WTC11 (cell line): ENCODE measurements at regions not wholly inside any gene's neighbourhood (a gene's known extent, or its start where the extent isn't known, plus 50 kb on each side); places are given as distances from the start of the nearest gene placed in this dataset.

ENCODE experiments used
- ATAC-seq: fragments of 200-7000 bp; cut with Tn5 transposase; 2 replicates; pipeline ENCODE4 v1.10.0; 2021; ENCODE audit warnings: mild to moderate bottlenecking, moderate library complexity
- CTCF ChIA-PET: fragments of 300-600 bp; sonication (Branson Sonifier 250); formaldehyde crosslinking; loops from one replicate; lab custom pipeline; 2021; ENCODE audit warnings: antibody characterized with exemption; lab: Charles Lee
- POLR2A ChIA-PET: fragments of 350-600 bp; sonication (Branson Sonifier 250); formaldehyde crosslinking; loops from one replicate; lab custom pipeline; 2021; ENCODE audit warnings: antibody characterized with exemption; lab: Charles Lee
- DNase-seq: peaks from one replicate; pipeline ENCODE4 v3.0.0; 2021; ENCODE audit warnings: low spot score
- H3K27ac Mint-ChIP-seq: 2 replicates; pipeline ENCODE4 v1.8.0; 2021; ENCODE audit warnings: mixed read lengths
- H3K27me3 Mint-ChIP-seq: 2 replicates; pipeline ENCODE4 v1.8.0; 2021; ENCODE audit warnings: low read depth, mild to moderate bottlenecking, moderate library complexity, mixed read lengths
- H3K36me3 Mint-ChIP-seq: 2 replicates; pipeline ENCODE4 v1.8.0; 2021; ENCODE audit warnings: mixed read lengths
- H3K4me1 Mint-ChIP-seq: 2 replicates; pipeline ENCODE4 v1.8.0; 2022; ENCODE audit warnings: mixed read lengths
- H3K4me3 Mint-ChIP-seq: 2 replicates; pipeline ENCODE4 v1.8.0; 2021; ENCODE audit warnings: mild to moderate bottlenecking, moderate library complexity, mixed read lengths
- H3K9me3 Mint-ChIP-seq: 2 replicates; pipeline ENCODE4 v1.8.0; 2021; ENCODE audit warnings: mixed read lengths
- ATF1 ChIP-seq: sonication (generic); formaldehyde crosslinking; IDR thresholded peaks from 2 replicates; pipeline ENCODE4 v1.8.1; 2023; ENCODE audit warnings: mild to moderate bottlenecking, moderate library complexity, missing genetic modification reagents
- ATF3 ChIP-seq: sonication (generic); formaldehyde crosslinking; conservative IDR thresholded peaks from 2 replicates; pipeline ENCODE4 v1.8.1; 2022; ENCODE audit warnings: mild to moderate bottlenecking, missing genetic modification reagents
- CBFB ChIP-seq: sonication (generic); formaldehyde crosslinking; IDR thresholded peaks from 2 replicates; pipeline ENCODE4 v1.8.1; 2022; ENCODE audit warnings: mild to moderate bottlenecking, low read depth, missing genetic modification reagents
- E2F1 ChIP-seq: sonication (generic); formaldehyde crosslinking; IDR thresholded peaks from 2 replicates; pipeline ENCODE4 v1.8.0; 2022; ENCODE audit warnings: mild to moderate bottlenecking, missing genetic modification reagents
- E2F4 ChIP-seq: sonication (generic); formaldehyde crosslinking; IDR thresholded peaks from 2 replicates; pipeline ENCODE4 v1.8.1; 2022; ENCODE audit warnings: low read depth, mild to moderate bottlenecking, moderate library complexity, missing genetic modification reagents, borderline replicate concordance
- FOXJ3 ChIP-seq: sonication (generic); formaldehyde crosslinking; IDR thresholded peaks from 2 replicates; pipeline ENCODE4 v1.9.0; 2021; ENCODE audit warnings: missing genetic modification reagents, mild to moderate bottlenecking, borderline replicate concordance
- FOXK1 ChIP-seq: sonication (generic); formaldehyde crosslinking; IDR thresholded peaks from 2 replicates; pipeline ENCODE4 v1.8.0; 2022; ENCODE audit warnings: mild to moderate bottlenecking, moderate library complexity, missing genetic modification reagents
- GABPB1 ChIP-seq: sonication (generic); formaldehyde crosslinking; IDR thresholded peaks from 2 replicates; pipeline ENCODE4 v1.8.1; 2023; ENCODE audit warnings: mild to moderate bottlenecking, missing genetic modification reagents
- GRHL2 ChIP-seq: fragments of 250-450 bp; sonication (Bioruptor Pico); IDR thresholded peaks from 2 replicates; pipeline ENCODE4 v1.8.0; 2022; ENCODE audit warnings: mild to moderate bottlenecking, moderate library complexity; ENCODE audit not compliant: insufficient replicate concordance, severe bottlenecking
- HMGA2 ChIP-seq: fragments of 250-450 bp; sonication (Bioruptor Pico); IDR thresholded peaks from 2 replicates; pipeline ENCODE4 v1.4.0; 2021; ENCODE audit warnings: mild to moderate bottlenecking, moderate library complexity
- HMGXB4 ChIP-seq: sonication (generic); formaldehyde crosslinking; IDR thresholded peaks from 2 replicates; pipeline ENCODE4 v1.8.1; 2023; ENCODE audit warnings: mild to moderate bottlenecking, moderate library complexity, missing genetic modification reagents
- JUN ChIP-seq: sonication (generic); formaldehyde crosslinking; IDR thresholded peaks from 2 replicates; pipeline ENCODE4 v1.8.0; 2023; ENCODE audit warnings: mild to moderate bottlenecking, missing genetic modification reagents
- MLX ChIP-seq: sonication (generic); formaldehyde crosslinking; IDR thresholded peaks from 2 replicates; pipeline ENCODE4 v1.8.1; 2023; ENCODE audit warnings: mild to moderate bottlenecking, missing genetic modification reagents, moderate library complexity
- MYBL2 ChIP-seq: sonication (generic); formaldehyde crosslinking; IDR thresholded peaks from 2 replicates; pipeline ENCODE4 v1.8.1; 2023; ENCODE audit warnings: mild to moderate bottlenecking, moderate library complexity, missing genetic modification reagents
- NR2C2 ChIP-seq: sonication (generic); formaldehyde crosslinking; IDR thresholded peaks from 2 replicates; pipeline ENCODE4 v1.8.0; 2022; ENCODE audit warnings: mild to moderate bottlenecking, missing genetic modification reagents
- SMAD4 ChIP-seq: sonication (generic); formaldehyde crosslinking; IDR thresholded peaks from 2 replicates; pipeline ENCODE4 v1.8.0; 2022; ENCODE audit warnings: mild to moderate bottlenecking, missing genetic modification reagents
- SOX15 ChIP-seq: fragments of 250-450 bp; sonication (Bioruptor Pico); IDR thresholded peaks from 2 replicates; pipeline ENCODE4 v1.9.0; 2021; ENCODE audit warnings: mild to moderate bottlenecking
- SP1 ChIP-seq: sonication (generic); formaldehyde crosslinking; conservative IDR thresholded peaks from 2 replicates; pipeline ENCODE4 v1.8.1; 2022; ENCODE audit warnings: missing genetic modification reagents
- TEAD4 ChIP-seq: sonication (generic); formaldehyde crosslinking; IDR thresholded peaks from 2 replicates; pipeline ENCODE4 v1.8.0; 2022; ENCODE audit warnings: mild to moderate bottlenecking, missing genetic modification reagents
- TP53 ChIP-seq: sonication (generic); formaldehyde crosslinking; IDR thresholded peaks from 2 replicates; pipeline ENCODE4 v1.8.1; 2023; ENCODE audit warnings: mild to moderate bottlenecking, missing genetic modification reagents
- ZNF219 ChIP-seq: sonication (generic); formaldehyde crosslinking; IDR thresholded peaks from 2 replicates; pipeline ENCODE4 v1.8.0; 2023; ENCODE audit warnings: missing genetic modification reagents, mild to moderate bottlenecking, borderline replicate concordance
- ZNF416 ChIP-seq: fragments of 250-450 bp; sonication (Bioruptor Pico); IDR thresholded peaks from 2 replicates; pipeline ENCODE4 v1.9.0; 2021; ENCODE audit warnings: mild to moderate bottlenecking, inconsistent platforms
- ZNF423 ChIP-seq: fragments of 250-450 bp; sonication (Bioruptor Pico); IDR thresholded peaks from 2 replicates; pipeline ENCODE4 v2.1.2; 2022; ENCODE audit warnings: mild to moderate bottlenecking, moderate library complexity
- ZNF512 ChIP-seq: sonication (generic); formaldehyde crosslinking; IDR thresholded peaks from 2 replicates; pipeline ENCODE4 v1.8.1; 2022; ENCODE audit warnings: missing genetic modification reagents, borderline replicate concordance
- TF ChIP-seq, protein P1 (sequence below): fragments of 200-600 bp; IDR thresholded peaks from 2 replicates; pipeline ENCODE4 v1.8.0; 2022; ENCODE audit warnings: antibody characterized with exemption
- TF ChIP-seq, protein P2 (sequence below): fragments of 250-450 bp; sonication (Bioruptor Pico); IDR thresholded peaks from 2 replicates; pipeline ENCODE4 v2.1.2; 2022; ENCODE audit warnings: mild to moderate bottlenecking, moderate library complexity

DNA sequence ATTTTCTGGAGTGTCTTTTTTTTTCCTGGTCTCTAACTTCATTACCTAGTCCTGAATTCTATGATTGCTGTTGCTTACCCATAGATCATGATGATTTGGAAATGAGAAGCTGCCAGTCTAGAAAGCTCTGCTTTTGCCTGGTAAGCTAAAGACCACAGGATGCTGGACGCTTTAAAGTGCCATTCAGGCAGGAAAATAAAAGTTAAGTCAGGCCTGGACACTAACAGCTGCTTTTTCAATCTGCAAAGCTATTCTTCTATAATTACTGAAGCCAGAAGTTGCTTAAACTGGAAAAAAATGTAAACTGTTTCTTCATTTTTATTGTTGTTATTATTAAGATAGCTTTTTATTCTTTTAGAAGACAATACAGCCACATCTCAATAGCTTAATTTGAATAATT, 129.8 kb upstream of the SPACA1 start:
- Mint-ChIP-seq H3K27me3 (peaks cover 3% of the 10 kb centered on the region; the same call in 1 of the 2 replicates), H3K4me3 (no peak overlapping the region), H3K27ac (no peak overlapping the region), H3K4me1 (peaks cover 20% of the 10 kb centered on the region), H3K9me3 (peaks cover 14% of the 10 kb centered on the region), H3K36me3 (peaks cover 8% of the 10 kb centered on the region)
- no peak for ATAC-seq
- ChIA-PET CTCF (no interaction called here), POLR2A (no interaction called here)
- no peak for TF ChIP-seq TEAD4 (CRISPR knock-in tag)
- TF ChIP-seq ZNF416 (CRISPR knock-in tag) = no peak
- TF ChIP-seq ZNF219 = no peak
- TF ChIP-seq ATF1 (CRISPR knock-in tag) = no peak
- no peak for TF ChIP-seq FOXK1
- no peak for TF ChIP-seq ZNF423 (CRISPR knock-in tag)
- TF ChIP-seq SOX15 (CRISPR knock-in tag) = no peak
- TF ChIP-seq TP53 (CRISPR knock-in tag) = no peak
- TF ChIP-seq, protein P1, sequence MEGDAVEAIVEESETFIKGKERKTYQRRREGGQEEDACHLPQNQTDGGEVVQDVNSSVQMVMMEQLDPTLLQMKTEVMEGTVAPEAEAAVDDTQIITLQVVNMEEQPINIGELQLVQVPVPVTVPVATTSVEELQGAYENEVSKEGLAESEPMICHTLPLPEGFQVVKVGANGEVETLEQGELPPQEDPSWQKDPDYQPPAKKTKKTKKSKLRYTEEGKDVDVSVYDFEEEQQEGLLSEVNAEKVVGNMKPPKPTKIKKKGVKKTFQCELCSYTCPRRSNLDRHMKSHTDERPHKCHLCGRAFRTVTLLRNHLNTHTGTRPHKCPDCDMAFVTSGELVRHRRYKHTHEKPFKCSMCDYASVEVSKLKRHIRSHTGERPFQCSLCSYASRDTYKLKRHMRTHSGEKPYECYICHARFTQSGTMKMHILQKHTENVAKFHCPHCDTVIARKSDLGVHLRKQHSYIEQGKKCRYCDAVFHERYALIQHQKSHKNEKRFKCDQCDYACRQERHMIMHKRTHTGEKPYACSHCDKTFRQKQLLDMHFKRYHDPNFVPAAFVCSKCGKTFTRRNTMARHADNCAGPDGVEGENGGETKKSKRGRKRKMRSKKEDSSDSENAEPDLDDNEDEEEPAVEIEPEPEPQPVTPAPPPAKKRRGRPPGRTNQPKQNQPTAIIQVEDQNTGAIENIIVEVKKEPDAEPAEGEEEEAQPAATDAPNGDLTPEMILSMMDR = no peak
- no peak for TF ChIP-seq JUN (CRISPR knock-in tag)
- TF ChIP-seq GRHL2 (CRISPR knock-in tag) = no peak
- no peak for TF ChIP-seq MYBL2 (CRISPR knock-in tag)
- TF ChIP-seq SP1 (CRISPR knock-in tag) = no peak
- no peak for TF ChIP-seq NR2C2
- TF ChIP-seq ZNF512 (CRISPR knock-in tag) = no peak
- TF ChIP-seq E2F1 = no peak
- TF ChIP-seq FOXJ3 (CRISPR knock-in tag) = no peak
- TF ChIP-seq ATF3 (CRISPR knock-in tag) = no peak
- no peak for TF ChIP-seq HMGXB4 (CRISPR knock-in tag)
- TF ChIP-seq, protein P2, sequence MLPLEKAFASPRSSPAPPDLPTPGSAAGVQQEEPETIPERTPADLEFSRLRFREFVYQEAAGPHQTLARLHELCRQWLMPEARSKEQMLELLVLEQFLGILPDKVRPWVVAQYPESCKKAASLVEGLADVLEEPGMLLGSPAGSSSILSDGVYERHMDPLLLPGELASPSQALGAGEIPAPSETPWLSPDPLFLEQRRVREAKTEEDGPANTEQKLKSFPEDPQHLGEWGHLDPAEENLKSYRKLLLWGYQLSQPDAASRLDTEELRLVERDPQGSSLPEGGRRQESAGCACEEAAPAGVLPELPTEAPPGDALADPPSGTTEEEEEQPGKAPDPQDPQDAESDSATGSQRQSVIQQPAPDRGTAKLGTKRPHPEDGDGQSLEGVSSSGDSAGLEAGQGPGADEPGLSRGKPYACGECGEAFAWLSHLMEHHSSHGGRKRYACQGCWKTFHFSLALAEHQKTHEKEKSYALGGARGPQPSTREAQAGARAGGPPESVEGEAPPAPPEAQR = no peak
- no peak for DNase-seq

DNA sequence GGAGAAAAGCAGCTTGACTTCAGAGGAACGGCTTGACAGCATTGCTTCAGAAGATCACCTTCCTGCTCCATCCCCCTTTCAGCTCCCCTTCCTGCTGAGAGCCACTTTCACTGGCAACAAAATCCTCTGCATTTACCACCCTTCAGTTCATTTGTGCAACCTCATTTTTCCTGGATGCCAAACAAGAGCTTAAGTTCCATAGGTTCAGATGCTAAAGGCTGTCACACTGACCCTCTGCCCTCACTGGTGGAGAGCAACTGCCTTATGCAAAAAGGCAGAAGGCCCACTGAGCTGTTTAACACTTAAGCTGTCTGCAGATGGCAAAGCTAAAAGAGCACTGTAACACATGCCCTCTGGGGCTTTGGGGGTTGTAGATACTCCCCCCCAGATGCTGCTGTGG, 131.2 kb upstream of the SPACA1 start:
- H3K27me3 Mint-ChIP-seq = peaks cover 3% of the 10 kb centered on the region; the same call in 1 of the 2 replicates

More for the DNA sequence above, 131.2 kb upstream of the SPACA1 start:
- no peak overlapping the region for H3K27ac Mint-ChIP-seq
- CTCF ChIA-PET = interaction anchor here (1.0 kb wide), 1 partner anchor 837 kb away, joined by 3 read pairs; no protein-coding TSS in a partner anchor
- H3K4me3 Mint-ChIP-seq = no peak overlapping the region
- no peak for TF ChIP-seq GRHL2 (CRISPR knock-in tag)
- no peak for TF ChIP-seq SMAD4 (CRISPR knock-in tag)
- no peak for TF ChIP-seq TP53 (CRISPR knock-in tag)
- no peak for TF ChIP-seq CBFB (CRISPR knock-in tag)
- no peak for TF ChIP-seq E2F4 (CRISPR knock-in tag)
- no peak for TF ChIP-seq MLX (CRISPR knock-in tag)
- no peak for TF ChIP-seq GABPB1 (CRISPR knock-in tag)
- TF ChIP-seq FOXK1 = no peak
- no peak for TF ChIP-seq HMGA2 (CRISPR knock-in tag)
- TF ChIP-seq, all 79 proteins: peak for 0
- no peak for DNase-seq
- peaks cover 8% of the 10 kb centered on the region for H3K36me3 Mint-ChIP-seq
- peaks cover 14% of the 10 kb centered on the region for H3K9me3 Mint-ChIP-seq
- peaks cover 20% of the 10 kb centered on the region for H3K4me1 Mint-ChIP-seq
- no peak for ATAC-seq
- POLR2A ChIA-PET = no interaction called here
